CD14-positive monocyte (primary cell): ENCODE measurements at regions not wholly inside any gene's neighbourhood (a gene's known extent, or its start where the extent isn't known, plus 50 kb on each side); places are given as distances from the start of the nearest gene placed in this dataset.
A peak's percentile ranks its signal among the peaks of the same experiment; 100 is the strongest.

Source experiments
- DNase-seq, 3 donors: peaks; one replicate each; pipeline ENCODE4 v3.0.0-alpha.2; 2011 to 2022
- H2AFZ ChIP-seq: 2 replicates; pipeline ENCODE4 v1.6.0; 2012; ENCODE audit warnings: mild to moderate bottlenecking, low read depth, low read length, inconsistent platforms; ENCODE audit not compliant: insufficient read depth, poor library complexity, severe bottlenecking
- H3K27ac ChIP-seq, 2 donors: 1 replicate in 1 of 2; 2 replicates in 1 of 2; pipeline ENCODE4 v1.5.1; 2012 to 2013; ENCODE audit warnings: low read length in 2 of 2, control low read depth in 1 of 2, inconsistent platforms in 1 of 2, low read depth in 1 of 2, mild to moderate bottlenecking in 1 of 2
- H3K27me3 ChIP-seq, 2 donors: one replicate each; pipeline versions ENCODE4 v1.6.0 to v1.6.1; 2011 to 2013; ENCODE audit warnings: low read length in 2 of 2; ENCODE audit not compliant: control insufficient read depth in 2 of 2, insufficient read depth in 2 of 2
- H3K36me3 ChIP-seq, 2 donors: replicated peaks in 1 of 2; 1 replicate in 1 of 2; 2 replicates in 1 of 2; pipeline versions ENCODE4 v1.5.1 to v1.6.1; 2012 to 2013; ENCODE audit warnings: low read length in 2 of 2, control low read depth in 1 of 2, inconsistent platforms in 1 of 2, mild to moderate bottlenecking in 1 of 2; ENCODE audit not compliant: insufficient read depth in 2 of 2, control insufficient read depth in 1 of 2
- H3K4me1 ChIP-seq, 2 donors: 1 replicate in 1 of 2; 2 replicates in 1 of 2; pipeline versions ENCODE4 v1.5.1 to v1.6.1; 2012 to 2013; ENCODE audit warnings: low read length in 2 of 2, control low read depth in 1 of 2, inconsistent platforms in 1 of 2, mild to moderate bottlenecking in 1 of 2, moderate library complexity in 1 of 2; ENCODE audit not compliant: insufficient read depth in 2 of 2, control insufficient read depth in 1 of 2
- H3K4me2 ChIP-seq: replicated peaks from 2 replicates; pipeline ENCODE3; 2012; ENCODE audit warnings: low read length, moderate library complexity, mild to moderate bottlenecking; ENCODE audit not compliant: poor library complexity, severe bottlenecking; ENCODE audit errors: extremely low read depth
- H3K4me3 ChIP-seq, 3 experiments: fragments of 200-600 bp in 1 of 3; sonication (generic) in 1 of 3; replicated peaks in 1 of 3; 1 replicate in 2 of 3; 2 replicates in 1 of 3; pipeline ENCODE4 v1.5.1; 2011 to 2013; ENCODE audit warnings: low read length in 3 of 3, mild to moderate bottlenecking in 3 of 3, control low read depth in 2 of 3, low read depth in 2 of 3, inconsistent platforms in 1 of 3, moderate library complexity in 1 of 3
- H3K79me2 ChIP-seq: 2 replicates; pipeline ENCODE4 v1.6.0; 2012; ENCODE audit warnings: mild to moderate bottlenecking, control low read depth, inconsistent platforms, low read length, moderate library complexity; ENCODE audit not compliant: insufficient read depth
- H3K9ac ChIP-seq: 2 replicates; pipeline ENCODE4 v1.6.0; 2017; ENCODE audit warnings: low read length, mild to moderate bottlenecking; ENCODE audit not compliant: insufficient read depth, poor library complexity, severe bottlenecking
- H3K9me3 ChIP-seq, 2 donors: replicated peaks in 1 of 2; 1 replicate in 1 of 2; 2 replicates in 1 of 2; pipeline versions ENCODE4 v1.5.1 to v1.6.1; 2012 to 2013; ENCODE audit warnings: low read length in 2 of 2, control low read depth in 1 of 2; ENCODE audit not compliant: control insufficient read depth in 1 of 2, insufficient read depth in 1 of 2
- H4K20me1 ChIP-seq: 2 replicates; pipeline ENCODE4 v1.6.0; 2012; ENCODE audit warnings: mild to moderate bottlenecking, low read length, control low read depth, moderate library complexity; ENCODE audit not compliant: insufficient read depth
- H3K27ac Mint-ChIP-seq, 7 donors: one replicate each; pipeline ENCODE4 v1.8.0; 2020; ENCODE audit warnings: mild to moderate bottlenecking in 7 of 7, mixed read lengths in 7 of 7, moderate library complexity in 6 of 7, inconsistent platforms in 2 of 7
- H3K27me3 Mint-ChIP-seq, 3 donors: one replicate each; pipeline ENCODE4 v1.8.0; 2021 to 2022; ENCODE audit warnings: low read depth in 3 of 3, mild to moderate bottlenecking in 3 of 3, mixed read lengths in 3 of 3, moderate library complexity in 3 of 3, inconsistent platforms in 1 of 3
- H3K36me3 Mint-ChIP-seq, 2 donors: one replicate each; pipeline ENCODE4 v1.8.0; 2020; ENCODE audit warnings: mixed read lengths in 2 of 2, inconsistent platforms in 1 of 2, mild to moderate bottlenecking in 1 of 2
- H3K4me1 Mint-ChIP-seq: one replicate; pipeline ENCODE4 v1.8.0; 2020; ENCODE audit warnings: mild to moderate bottlenecking, mixed read lengths
- H3K4me3 Mint-ChIP-seq, 2 donors: one replicate each; pipeline ENCODE4 v1.8.0; 2020; ENCODE audit warnings: mild to moderate bottlenecking in 2 of 2, mixed read lengths in 2 of 2, moderate library complexity in 1 of 2
- H3K9me3 Mint-ChIP-seq, 7 donors: one replicate each; pipeline ENCODE4 v1.8.0; 2020 to 2022; ENCODE audit warnings: mixed read lengths in 7 of 7, mild to moderate bottlenecking in 6 of 7, moderate library complexity in 6 of 7, inconsistent platforms in 2 of 7
- WGBS: methylation state at CpG from one replicate; pipeline ENCODE4 v1.1.5; 2013; ENCODE audit warnings: missing lambda C conversion rate; ENCODE audit not compliant: insufficient coverage; 5-methylcytosine and 5-hydroxymethylcytosine counted together
- intact Hi-C, 2 donors: fragments of 100-400 bp; cut with micrococcal nuclease; formaldehyde crosslinking; loops; one replicate each; pipeline versions ENCODE4 v1.15.0 to v1.15.1; 2023
- TF ChIP-seq, protein P1 (sequence below): fragments of 200-600 bp; IDR thresholded peaks from one replicate; pipeline ENCODE4 v1.8.0; 2022; ENCODE audit warnings: antibody characterized with exemption, mild to moderate bottlenecking

DNA sequence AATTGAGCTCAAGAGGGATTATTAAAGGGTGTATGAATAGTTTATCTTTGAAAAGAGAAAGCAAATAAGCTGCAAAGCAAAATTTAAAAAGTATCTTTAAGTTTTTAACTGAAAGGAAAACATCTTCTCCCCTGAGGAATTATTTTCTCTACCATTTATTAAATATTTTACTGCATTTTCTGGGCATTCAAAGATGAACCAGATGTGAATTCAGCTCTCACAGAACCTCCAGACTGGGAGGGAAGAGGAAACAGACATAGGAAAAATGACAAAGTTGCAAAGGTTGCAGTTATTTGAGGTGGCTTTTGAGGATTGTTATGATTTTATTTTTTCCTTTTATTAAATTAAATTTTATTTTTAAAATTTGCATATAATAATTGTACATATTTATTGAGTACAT, 122.7 kb upstream of the SESN3 start:
- H3K4me3 Mint-ChIP-seq: no peak overlapping the region
- H3K4me1 Mint-ChIP-seq: peaks cover 26% of the 10 kb centered on the region
- no peaks in the 10 kb centered on the region for H3K36me3 ChIP-seq
- DNase-seq: no peak
- no peak overlapping the region for H3K9ac ChIP-seq
- no peak overlapping the region for H3K27ac ChIP-seq
- intact Hi-C loops: no loop called here
- TF ChIP-seq, protein P1, sequence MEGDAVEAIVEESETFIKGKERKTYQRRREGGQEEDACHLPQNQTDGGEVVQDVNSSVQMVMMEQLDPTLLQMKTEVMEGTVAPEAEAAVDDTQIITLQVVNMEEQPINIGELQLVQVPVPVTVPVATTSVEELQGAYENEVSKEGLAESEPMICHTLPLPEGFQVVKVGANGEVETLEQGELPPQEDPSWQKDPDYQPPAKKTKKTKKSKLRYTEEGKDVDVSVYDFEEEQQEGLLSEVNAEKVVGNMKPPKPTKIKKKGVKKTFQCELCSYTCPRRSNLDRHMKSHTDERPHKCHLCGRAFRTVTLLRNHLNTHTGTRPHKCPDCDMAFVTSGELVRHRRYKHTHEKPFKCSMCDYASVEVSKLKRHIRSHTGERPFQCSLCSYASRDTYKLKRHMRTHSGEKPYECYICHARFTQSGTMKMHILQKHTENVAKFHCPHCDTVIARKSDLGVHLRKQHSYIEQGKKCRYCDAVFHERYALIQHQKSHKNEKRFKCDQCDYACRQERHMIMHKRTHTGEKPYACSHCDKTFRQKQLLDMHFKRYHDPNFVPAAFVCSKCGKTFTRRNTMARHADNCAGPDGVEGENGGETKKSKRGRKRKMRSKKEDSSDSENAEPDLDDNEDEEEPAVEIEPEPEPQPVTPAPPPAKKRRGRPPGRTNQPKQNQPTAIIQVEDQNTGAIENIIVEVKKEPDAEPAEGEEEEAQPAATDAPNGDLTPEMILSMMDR: no peak
- H4K20me1 ChIP-seq: no peaks in the 10 kb centered on the region
- peaks cover 6 to 15% of the 10 kb centered on the region in 2 donors for H3K4me1 ChIP-seq
- peaks cover 0 to 9% (median 5%) of the 10 kb centered on the region in 7 donors for H3K9me3 Mint-ChIP-seq
- H2AFZ ChIP-seq: no peak overlapping the region
- H3K27me3 Mint-ChIP-seq: peaks cover 0 to 1% (median 0%) of the 10 kb centered on the region in 3 donors
- H3K4me2 ChIP-seq: no peak overlapping the region
- no peaks in the 10 kb centered on the region for H3K9me3 ChIP-seq
- H3K27ac Mint-ChIP-seq: no peak overlapping the region
- no peak overlapping the region for H3K4me3 ChIP-seq
- no peaks in the 10 kb centered on the region for H3K79me2 ChIP-seq
- H3K36me3 Mint-ChIP-seq: peaks cover 0 to 2% of the 10 kb centered on the region in 2 donors
- no peaks in the 10 kb centered on the region for H3K27me3 ChIP-seq

DNA sequence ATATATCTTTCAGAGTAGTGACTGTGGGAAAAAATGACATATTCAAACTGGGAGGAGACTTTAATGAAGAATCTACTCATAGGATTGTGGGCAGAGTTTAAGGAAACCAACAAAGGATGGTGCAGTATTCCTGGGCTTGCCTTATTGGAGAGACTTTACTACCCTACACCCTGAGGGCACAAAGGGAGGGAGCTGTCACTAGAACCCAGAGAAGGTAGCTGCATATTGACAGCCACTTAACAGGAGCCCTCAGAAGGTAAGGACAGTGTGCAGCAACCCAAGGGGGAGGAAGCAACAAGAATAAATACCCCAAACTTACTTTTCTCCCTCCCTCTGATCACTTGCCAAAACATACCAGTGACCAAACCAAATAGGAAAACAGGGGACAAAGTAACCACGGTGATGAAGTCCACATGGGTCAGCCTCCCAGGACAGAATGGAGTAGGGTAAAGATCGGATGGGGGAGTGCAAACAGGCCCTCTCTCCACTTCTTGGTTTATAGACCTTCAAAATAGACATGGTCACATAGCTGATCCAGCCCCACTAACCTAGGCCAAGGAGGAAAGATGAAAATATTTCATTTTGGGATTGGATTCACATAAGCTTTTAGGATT, 121.8 kb upstream of the SESN3 start:
- Histone ChIP-seq H3K36me3 (no peaks in the 10 kb centered on the region), H3K27me3 (no peaks in the 10 kb centered on the region), H3K27ac (no peak overlapping the region), H3K9me3 (no peaks in the 10 kb centered on the region), H3K4me2 (no peak overlapping the region), H3K9ac (no peak overlapping the region), H3K4me1 (peaks cover 0 to 7% of the 10 kb centered on the region in 2 donors), H4K20me1 (no peaks in the 10 kb centered on the region), H3K4me3 (no peak overlapping the region), H3K79me2 (no peaks in the 10 kb centered on the region), H2AFZ (no peak overlapping the region)
- Mint-ChIP-seq H3K4me1 (peaks cover 22% of the 10 kb centered on the region), H3K36me3 (peaks cover 0 to 2% of the 10 kb centered on the region in 2 donors), H3K27me3 (peaks cover 0 to 1% (median 0%) of the 10 kb centered on the region in 3 donors), H3K9me3 (peaks cover 0 to 9% (median 5%) of the 10 kb centered on the region in 7 donors), H3K4me3 (no peak overlapping the region), H3K27ac (peak overlapping the region in 1 of 7 donors; percentile 10)
- intact Hi-C loops: no loop called here
- no peak for DNase-seq
- no CpG with 5 or more reads among the region's 2 CpGs for WGBS
- TF ChIP-seq, protein P1: no peak
